K562 (cell line): ENCODE measurements at regions not wholly inside any gene's neighbourhood (a gene's known extent, or its start where the extent isn't known, plus 50 kb on each side); places are given as distances from the start of the nearest gene placed in this dataset.

Source experiments
- ASH1L ChIP-seq: fragments of 450-650 bp; IDR thresholded peaks from 2 replicates; pipeline ENCODE4 v1.6.1; 2018; ENCODE audit warnings: borderline replicate concordance, mild to moderate bottlenecking, low read depth; ENCODE audit not compliant: partially characterized antibody
- LEF1 ChIP-seq: fragments of 450-650 bp; IDR thresholded peaks from 2 replicates; pipeline ENCODE4 v1.6.1; 2016; ENCODE audit warnings: mild to moderate bottlenecking
- ZBTB40 ChIP-seq, 2 experiments: fragments of 450-650 bp in 1 of 2; sonication (generic) in 1 of 2; formaldehyde crosslinking in 1 of 2; IDR thresholded peaks; 2 replicates each; pipeline versions ENCODE4 v1.7.1 to v1.9.0; 2016 to 2022; ENCODE audit warnings: inconsistent platforms in 1 of 2, mild to moderate bottlenecking in 1 of 2, missing genetic modification reagents in 1 of 2

DNA sequence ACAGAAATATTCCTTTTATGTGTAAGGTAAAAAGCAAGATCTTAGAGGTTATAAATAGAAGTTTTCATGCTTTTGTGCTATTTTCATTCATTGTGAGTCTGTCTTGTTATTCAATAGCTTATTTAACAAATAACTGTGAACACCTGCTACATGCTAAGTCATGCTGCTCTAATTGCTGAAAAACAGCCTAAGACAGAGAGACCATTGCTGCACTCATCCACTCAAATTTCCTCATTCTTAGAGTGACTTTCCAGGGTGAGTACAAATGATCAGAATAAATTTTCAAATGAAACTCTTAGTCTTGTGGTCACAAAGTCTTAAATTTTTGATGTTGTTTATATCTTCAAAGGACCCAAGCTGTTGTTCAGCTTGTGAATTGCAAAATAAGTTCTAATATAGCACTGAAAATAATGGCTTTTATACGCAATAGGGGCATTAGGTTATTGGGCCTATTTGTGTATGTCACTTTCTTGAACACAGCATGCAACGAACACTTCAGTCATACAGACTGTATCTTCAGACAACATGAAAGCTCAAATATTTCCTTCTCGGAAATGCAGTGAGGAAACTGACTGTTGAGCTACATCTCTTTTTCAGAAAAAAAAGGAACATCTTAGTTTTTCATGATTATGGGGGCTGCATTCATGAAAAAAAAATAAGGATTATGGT is 247.9 kb upstream of the PCDH15 start (continued):
- TF ChIP-seq ZBTB40 (IDR thresholded peaks at IDR 0.05) (no peak), ZBTB40 (CRISPR knock-in tag; IDR thresholded peaks at IDR 0.05) (no peak), ASH1L (no peak), LEF1 (no peak)
